ENCODE measurements at regions not wholly inside any gene's neighbourhood (a gene's known extent, or its start where the extent isn't known, plus 50 kb on each side); places are given as distances from the start of the nearest gene placed in this dataset.

- H3K4me3 ChIP-seq (ENCODE audit: low read depth, low read length), result no peak overlapping the region
- H3K36me3 ChIP-seq (ENCODE audit: control insufficient read depth, insufficient read depth, low read length), result no peaks in the 10 kb centered on the region
- no peaks in the 10 kb centered on the region for H3K27me3 ChIP-seq (ENCODE audit: control insufficient read depth, insufficient read depth, low read length)
- DNase-seq (ENCODE audit: low read depth), result no peak
- FAIRE-seq, result no peak
- TF ChIP-seq, protein P1, sequence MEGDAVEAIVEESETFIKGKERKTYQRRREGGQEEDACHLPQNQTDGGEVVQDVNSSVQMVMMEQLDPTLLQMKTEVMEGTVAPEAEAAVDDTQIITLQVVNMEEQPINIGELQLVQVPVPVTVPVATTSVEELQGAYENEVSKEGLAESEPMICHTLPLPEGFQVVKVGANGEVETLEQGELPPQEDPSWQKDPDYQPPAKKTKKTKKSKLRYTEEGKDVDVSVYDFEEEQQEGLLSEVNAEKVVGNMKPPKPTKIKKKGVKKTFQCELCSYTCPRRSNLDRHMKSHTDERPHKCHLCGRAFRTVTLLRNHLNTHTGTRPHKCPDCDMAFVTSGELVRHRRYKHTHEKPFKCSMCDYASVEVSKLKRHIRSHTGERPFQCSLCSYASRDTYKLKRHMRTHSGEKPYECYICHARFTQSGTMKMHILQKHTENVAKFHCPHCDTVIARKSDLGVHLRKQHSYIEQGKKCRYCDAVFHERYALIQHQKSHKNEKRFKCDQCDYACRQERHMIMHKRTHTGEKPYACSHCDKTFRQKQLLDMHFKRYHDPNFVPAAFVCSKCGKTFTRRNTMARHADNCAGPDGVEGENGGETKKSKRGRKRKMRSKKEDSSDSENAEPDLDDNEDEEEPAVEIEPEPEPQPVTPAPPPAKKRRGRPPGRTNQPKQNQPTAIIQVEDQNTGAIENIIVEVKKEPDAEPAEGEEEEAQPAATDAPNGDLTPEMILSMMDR (IDR thresholded peaks at IDR 0.05; ENCODE audit: insufficient read depth, low read length, severe bottlenecking), result no peak
Observed at GRCh38 chr11:34750692-34751405, 130.0 kb downstream of the EHF start.

DNA sequence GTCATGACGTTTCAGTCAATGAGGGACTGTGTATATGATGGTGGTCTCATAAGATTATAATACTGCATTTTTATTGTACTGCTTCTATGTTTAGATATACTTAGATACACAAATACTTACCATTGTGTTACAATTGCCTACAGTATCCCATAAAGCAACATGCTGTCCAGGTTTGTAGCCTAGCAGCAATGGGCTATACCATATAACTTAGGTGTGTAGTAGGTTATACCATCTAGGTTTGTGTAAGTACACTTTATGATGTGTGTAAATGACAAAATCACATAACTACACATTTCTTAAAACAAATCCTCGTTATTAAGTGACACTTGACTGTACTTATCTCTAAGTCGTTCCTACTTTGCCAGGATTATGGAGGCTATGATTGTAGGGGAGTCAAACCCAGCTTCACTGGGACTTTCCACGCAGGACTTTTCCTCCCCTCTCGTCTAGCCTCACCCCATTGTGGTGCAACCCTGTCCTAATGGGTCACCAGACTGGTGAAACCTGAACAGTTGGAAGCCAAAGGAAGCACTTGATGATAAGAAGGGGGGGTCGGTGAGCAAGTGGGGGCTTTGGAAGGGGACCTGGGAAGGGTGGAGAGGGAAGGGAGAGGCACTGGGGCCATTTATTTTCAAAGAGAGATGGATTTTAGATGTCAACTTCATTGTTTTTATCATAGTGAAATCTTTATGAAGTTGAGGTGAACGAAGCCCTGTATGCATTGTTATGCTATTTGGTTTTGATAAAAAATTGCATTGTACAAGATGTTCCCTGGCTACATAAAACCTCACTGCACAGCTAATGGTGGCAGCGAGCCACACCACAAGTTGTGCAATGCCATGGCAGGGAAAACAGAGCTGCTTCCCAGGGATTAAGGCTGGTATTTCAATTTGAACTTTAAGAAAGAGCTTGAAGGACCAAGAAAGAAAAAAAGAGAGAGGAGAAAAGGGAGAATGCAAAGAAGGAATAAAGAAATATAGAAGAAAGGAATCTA, 129.1 kb downstream of the EHF start:
- FAIRE-seq, result peak; percentile 55
- DNase-seq (ENCODE audit: low read depth), result peak; percentile 84
- no peaks in the 10 kb centered on the region for H3K36me3 ChIP-seq (ENCODE audit: control insufficient read depth, insufficient read depth, low read length)
- H3K4me3 ChIP-seq (ENCODE audit: low read depth, low read length), result no peak overlapping the region
- TF ChIP-seq, protein P1 (IDR thresholded peaks at IDR 0.05; ENCODE audit: insufficient read depth, low read length, severe bottlenecking), result no peak
- no peaks in the 10 kb centered on the region for H3K27me3 ChIP-seq (ENCODE audit: control insufficient read depth, insufficient read depth, low read length)

DNA sequence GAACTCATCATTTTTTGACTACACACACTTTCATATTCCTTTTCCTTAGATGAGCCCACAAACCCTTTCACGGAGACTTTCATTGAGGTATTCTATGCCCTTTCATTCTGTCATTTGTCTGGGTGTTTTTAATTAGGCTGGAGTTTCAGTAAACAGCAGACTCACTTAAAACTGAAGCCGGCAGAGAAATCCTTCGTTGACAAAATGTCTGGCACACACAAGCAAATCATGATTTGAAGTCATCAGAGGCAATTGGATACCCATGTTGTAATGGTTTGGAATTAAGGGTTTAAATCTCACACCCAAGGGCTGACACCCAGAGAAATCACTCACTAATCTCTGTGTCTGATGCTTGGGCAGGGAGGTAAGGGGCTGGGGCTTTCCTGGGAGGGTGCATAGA, 127.1 kb downstream of the EHF start:
- Histone ChIP-seq H3K36me3 (ENCODE audit: control insufficient read depth, insufficient read depth, low read length) (no peaks in the 10 kb centered on the region), H3K27me3 (ENCODE audit: control insufficient read depth, insufficient read depth, low read length) (no peaks in the 10 kb centered on the region), H3K4me3 (ENCODE audit: low read depth, low read length) (no peak overlapping the region)
- DNase-seq (ENCODE audit: low read depth) (no peak), FAIRE-seq (peak; percentile 50)
- TF ChIP-seq, protein P1 (IDR thresholded peaks at IDR 0.05; ENCODE audit: insufficient read depth, low read length, severe bottlenecking), result no peak

DNA sequence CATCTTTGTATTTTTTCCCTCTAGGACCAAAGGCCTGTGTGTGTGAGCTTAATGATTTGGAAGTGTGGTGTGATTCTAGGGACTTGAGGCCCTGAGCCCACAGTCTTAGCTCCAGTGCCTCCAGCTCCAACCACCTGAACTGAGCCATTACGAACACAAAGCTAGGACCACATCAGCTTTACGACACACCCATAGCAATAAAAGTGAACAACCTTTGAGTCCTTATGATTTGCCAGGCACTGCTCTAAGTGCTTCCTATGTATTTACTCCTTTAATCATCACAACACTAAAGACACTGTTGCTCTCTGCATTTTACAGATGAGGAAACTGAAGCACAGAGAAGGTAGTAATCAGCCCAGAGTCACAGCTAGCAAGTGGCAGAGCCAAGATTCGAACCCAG, 126.4 kb downstream of the EHF start:
- no peak for DNase-seq (ENCODE audit: low read depth)
- no peaks in the 10 kb centered on the region for H3K27me3 ChIP-seq (ENCODE audit: control insufficient read depth, insufficient read depth, low read length)
- H3K4me3 ChIP-seq (ENCODE audit: low read depth, low read length), result no peak overlapping the region
- H3K36me3 ChIP-seq (ENCODE audit: control insufficient read depth, insufficient read depth, low read length), result no peaks in the 10 kb centered on the region
- TF ChIP-seq, protein P1 (IDR thresholded peaks at IDR 0.05; ENCODE audit: insufficient read depth, low read length, severe bottlenecking), result no peak
- FAIRE-seq, result peak; percentile 70

DNA sequence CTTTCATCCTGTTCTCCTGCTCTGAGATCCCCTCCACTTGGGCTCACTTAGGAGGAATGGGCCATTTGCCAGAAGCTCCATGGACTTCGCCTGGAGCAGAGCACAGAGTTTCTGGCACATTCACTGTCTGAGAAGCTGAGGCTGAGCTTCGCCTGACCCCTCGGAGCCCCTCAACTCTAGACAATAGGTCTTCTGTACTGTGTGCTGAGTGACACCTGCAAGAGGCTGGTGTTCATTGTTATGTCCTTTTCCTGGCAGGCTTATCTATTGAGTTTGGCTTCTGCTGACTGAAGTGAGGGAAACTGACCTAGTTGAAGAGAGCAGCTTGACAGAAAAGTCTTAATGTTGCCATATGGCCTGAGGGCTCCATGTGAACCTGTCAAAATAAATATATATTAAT, 124.3 kb downstream of the EHF start:
- FAIRE-seq, result no peak
- H3K27me3 ChIP-seq (ENCODE audit: control insufficient read depth, insufficient read depth, low read length), result no peaks in the 10 kb centered on the region
- H3K4me3 ChIP-seq (ENCODE audit: low read depth, low read length), result no peak overlapping the region
- H3K36me3 ChIP-seq (ENCODE audit: control insufficient read depth, insufficient read depth, low read length), result no peaks in the 10 kb centered on the region
- DNase-seq (ENCODE audit: low read depth), result no peak
- TF ChIP-seq, protein P1 (IDR thresholded peaks at IDR 0.05; ENCODE audit: insufficient read depth, low read length, severe bottlenecking), result no peak

All from bronchial epithelial cell (primary cell).